ENCODE measurements at regions not wholly inside any gene's neighbourhood (a gene's known extent, or its start where the extent isn't known, plus 50 kb on each side); places are given as distances from the start of the nearest gene placed in this dataset.
"Not testable (repeated sequence)": the region's sequence is repeated elsewhere in the genome, so short reads cannot be mapped to it uniquely, and the experiment has no call there.

- not testable (repeated sequence) for H3K4me2 ChIP-seq; H3K27ac ChIP-seq; H3K4me1 ChIP-seq; H3K27me3 ChIP-seq; H3K9me3 ChIP-seq (replicated peaks in 1 of 11); H3K9ac ChIP-seq; H3K4me3 ChIP-seq; H4K20me1 ChIP-seq; H3K36me3 ChIP-seq
Measured at GRCh38 chr15:24437735-24438134, 237.8 kb upstream of the NPAP1 start.

- not testable (repeated sequence) for H3K4me3 ChIP-seq; H3K9ac ChIP-seq; H4K20me1 ChIP-seq; H3K36me3 ChIP-seq; H3K27ac ChIP-seq; H3K9me3 ChIP-seq (replicated peaks in 1 of 11); H3K4me1 ChIP-seq; H3K4me2 ChIP-seq; H3K27me3 ChIP-seq
Measured at GRCh38 chr15:24477107-24478025, 198.2 kb upstream of the NPAP1 start.

DNA sequence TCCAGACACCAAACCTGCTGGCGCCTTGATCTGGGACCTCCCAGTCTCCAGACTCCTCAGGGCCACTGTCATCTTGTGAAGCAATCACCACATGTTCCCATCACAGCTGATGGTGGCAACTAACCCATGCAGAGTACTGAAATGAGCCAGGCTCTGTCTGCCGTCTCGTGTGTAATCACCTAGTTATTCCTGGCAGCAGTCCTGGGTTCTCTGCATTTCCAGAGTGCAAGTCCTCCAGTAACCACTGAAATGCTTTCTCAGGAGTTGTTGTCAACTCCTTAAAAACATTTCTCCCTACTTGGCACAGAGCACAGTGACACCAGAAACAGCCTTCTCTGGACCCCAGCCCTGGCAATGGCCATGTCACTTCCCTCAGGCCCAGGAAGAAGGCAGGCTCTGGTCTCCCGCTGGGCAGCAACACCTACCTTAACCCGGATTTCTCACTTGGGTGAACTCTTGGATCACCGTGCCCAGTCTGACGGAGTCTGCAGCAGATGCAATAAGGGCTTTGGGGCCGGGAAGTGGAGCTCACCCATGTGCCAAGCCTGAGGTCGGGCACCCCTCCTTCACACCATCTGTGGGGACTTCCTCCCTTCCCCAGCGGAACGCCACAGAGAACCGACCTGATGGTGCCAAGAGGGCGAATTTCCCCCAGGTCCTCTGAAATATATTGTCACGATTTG lies 189.5 kb upstream of the NPAP1 start:
- not testable (repeated sequence) for H4K20me1 ChIP-seq; H3K27ac ChIP-seq; H3K27me3 ChIP-seq; H3K36me3 ChIP-seq; H3K4me1 ChIP-seq; H3K4me2 ChIP-seq; H3K9ac ChIP-seq; H3K4me3 ChIP-seq; H3K9me3 ChIP-seq (replicated peaks in 1 of 11)

DNA sequence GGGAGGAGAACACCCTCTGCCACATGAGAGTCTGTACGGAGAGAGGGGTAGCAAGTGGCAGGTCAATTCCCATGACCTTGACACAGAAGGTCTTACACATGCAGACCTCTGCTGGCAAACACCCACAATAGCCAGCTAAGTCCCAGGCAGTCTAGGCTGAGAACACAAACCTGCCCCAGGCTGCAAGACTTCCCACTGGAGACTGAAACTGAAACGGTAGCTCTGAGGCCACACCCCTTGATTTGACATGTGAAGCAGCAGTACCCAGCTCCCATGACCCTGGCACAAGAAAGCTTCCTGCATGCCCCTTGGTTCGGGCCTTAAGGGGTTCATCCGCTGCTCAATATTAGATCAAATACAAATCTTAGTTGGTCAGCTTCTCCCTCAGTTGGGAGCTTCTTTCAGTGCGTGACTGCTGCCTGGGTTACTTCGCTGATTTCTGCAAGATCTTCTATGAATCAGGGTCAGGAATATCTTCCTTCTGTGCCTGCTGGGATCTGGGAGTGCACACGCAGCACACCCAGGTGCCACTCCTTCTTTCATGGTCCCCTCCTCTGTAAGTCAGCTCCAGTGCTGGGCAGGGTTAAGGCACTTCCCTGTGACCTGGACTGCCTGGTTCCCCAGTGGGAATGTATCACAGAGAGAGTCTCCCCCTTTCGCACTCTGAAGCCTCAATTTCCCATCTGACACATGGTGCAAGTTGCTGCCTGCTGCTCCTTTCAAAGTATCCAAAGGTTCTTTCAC lies 187.2 kb upstream of the NPAP1 start:
- H4K20me1 ChIP-seq: not testable (repeated sequence)

DNA sequence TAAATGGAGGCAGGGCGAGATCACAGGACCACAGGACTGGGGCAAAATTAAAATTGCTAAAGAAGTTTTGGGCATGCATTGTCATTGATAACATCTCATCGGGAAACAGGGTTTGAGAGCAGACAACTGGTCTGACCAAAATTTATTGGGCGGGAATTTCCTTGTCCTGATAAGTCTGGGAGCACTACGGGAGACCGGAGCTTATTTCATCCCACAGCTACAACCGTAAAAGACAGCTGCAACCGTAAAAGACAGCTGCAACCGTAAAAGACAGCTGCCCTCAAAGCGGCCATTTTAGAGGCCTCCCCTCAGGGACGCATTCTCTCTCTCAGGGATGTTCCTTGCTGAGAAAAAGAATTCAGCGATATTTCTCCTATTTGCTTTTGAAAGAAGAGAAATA lies 170.4 kb upstream of the NPAP1 start:
- H3K27me3 ChIP-seq; H3K9me3 ChIP-seq (replicated peaks in 1 of 11); H3K27ac ChIP-seq; H3K4me1 ChIP-seq; H3K36me3 ChIP-seq; H4K20me1 ChIP-seq; H3K4me2 ChIP-seq; H3K4me3 ChIP-seq; H3K9ac ChIP-seq: not testable (repeated sequence)

More for the DNA sequence above, 187.2 kb upstream of the NPAP1 start:
- H3K9ac ChIP-seq; H3K27me3 ChIP-seq; H3K9me3 ChIP-seq (replicated peaks in 1 of 11); H3K4me2 ChIP-seq; H3K36me3 ChIP-seq; H3K4me3 ChIP-seq; H3K4me1 ChIP-seq; H3K27ac ChIP-seq: not testable (repeated sequence)

- H3K9me3 ChIP-seq (replicated peaks in 1 of 11); H3K27ac ChIP-seq; H4K20me1 ChIP-seq; H3K4me1 ChIP-seq; H3K27me3 ChIP-seq; H3K36me3 ChIP-seq; H3K4me3 ChIP-seq; H3K4me2 ChIP-seq; H3K9ac ChIP-seq: not testable (repeated sequence)
Measured at GRCh38 chr15:24509714-24510113, 165.9 kb upstream of the NPAP1 start.

DNA sequence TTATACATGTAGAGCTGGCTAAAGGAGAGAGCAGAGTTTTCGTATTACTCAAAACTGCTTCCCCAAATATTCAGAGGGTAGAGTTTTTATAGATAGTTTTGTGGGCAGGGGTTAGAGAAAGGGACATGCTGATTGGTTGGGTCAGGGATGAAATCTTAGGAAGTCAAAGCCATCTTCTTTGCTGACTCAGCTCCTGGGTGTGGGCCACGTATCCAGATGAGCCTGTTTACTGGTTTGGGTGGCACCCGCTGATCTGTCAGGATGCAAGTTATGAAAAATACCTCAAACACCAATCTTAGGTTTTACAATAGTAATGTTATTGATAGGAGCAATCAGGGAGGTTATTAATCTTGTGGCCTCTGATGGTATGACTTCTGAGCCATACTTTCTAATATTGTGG lies 164.0 kb upstream of the NPAP1 start:
- not testable (repeated sequence) for H3K27me3 ChIP-seq; H4K20me1 ChIP-seq; H3K4me3 ChIP-seq; H3K4me1 ChIP-seq; H3K27ac ChIP-seq; H3K9ac ChIP-seq; H3K4me2 ChIP-seq; H3K36me3 ChIP-seq; H3K9me3 ChIP-seq (replicated peaks in 1 of 11)

DNA sequence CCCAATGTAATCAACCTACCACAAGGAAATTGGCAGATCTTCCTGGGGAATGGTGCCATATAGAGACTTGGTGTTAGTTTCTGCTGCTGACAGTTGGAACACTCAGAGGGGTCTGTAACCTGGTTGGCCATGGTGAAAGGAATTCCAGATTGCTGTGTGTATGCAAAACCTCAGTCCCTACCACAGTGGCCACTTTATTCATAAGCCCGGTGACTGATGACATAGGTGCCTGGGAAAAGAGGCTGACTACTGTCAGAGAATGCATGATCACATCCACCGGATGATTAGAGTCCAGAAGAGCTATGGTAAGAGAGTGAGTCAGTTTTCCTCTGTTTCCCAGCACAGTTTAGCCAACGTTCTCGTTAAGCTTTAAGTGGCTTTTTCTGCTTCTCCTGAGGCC lies 156.8 kb upstream of the NPAP1 start:
- H3K4me2 ChIP-seq; H3K4me3 ChIP-seq; H3K4me1 ChIP-seq; H3K9ac ChIP-seq; H3K27ac ChIP-seq; H3K27me3 ChIP-seq; H4K20me1 ChIP-seq; H3K36me3 ChIP-seq; H3K9me3 ChIP-seq (replicated peaks in 1 of 11): not testable (repeated sequence)

DNA sequence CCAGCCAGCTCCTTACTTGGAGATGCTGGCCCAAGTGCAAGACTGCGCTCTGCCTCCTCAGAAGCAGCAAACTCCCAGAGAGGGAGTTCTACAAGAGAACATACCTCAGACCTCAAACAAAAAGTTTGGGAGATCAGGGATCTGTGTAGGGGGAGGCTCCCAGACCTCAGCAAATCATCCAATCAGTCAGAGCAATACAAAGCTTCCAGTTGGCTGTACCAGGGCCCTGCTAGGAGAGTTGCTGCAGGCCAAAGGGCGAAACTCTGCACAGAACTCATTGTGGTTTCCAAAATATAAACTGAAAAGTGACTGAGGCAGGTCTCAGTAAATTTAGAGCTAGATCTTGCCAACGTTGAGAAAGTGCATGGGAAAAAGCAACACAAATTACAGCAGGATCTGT lies 144.3 kb upstream of the NPAP1 start:
- peaks cover 0 to 10% (median 0%) of the 10 kb centered on the region in 10 experiments; a peak in 2 of 20 replicates for H3K4me1 ChIP-seq
- not testable (repeated sequence) for H3K9ac ChIP-seq; H4K20me1 ChIP-seq; H3K27ac ChIP-seq; H3K36me3 ChIP-seq; H3K27me3 ChIP-seq; H3K9me3 ChIP-seq (replicated peaks in 1 of 11); H3K4me3 ChIP-seq
- H3K4me2 ChIP-seq: 0 out of 22 replicates have a peak overlapping the region, but pooled peaks of 1 of the 11 experiments have one; percentile 19
- TF ChIP-seq Cebpa-rat (IDR thresholded peaks at IDR 0.05): 0 out of 22 replicates have a peak, but pooled peaks of 2 of the 11 experiments have one; percentile 6 to 16

- H3K4me2 ChIP-seq; H3K27ac ChIP-seq; H4K20me1 ChIP-seq; H3K27me3 ChIP-seq; H3K4me3 ChIP-seq; H3K9ac ChIP-seq; H3K9me3 ChIP-seq (replicated peaks in 1 of 11); H3K36me3 ChIP-seq: not testable (repeated sequence)
- peaks cover 0 to 10% (median 0%) of the 10 kb centered on the region in 10 experiments; a peak in 2 of 20 replicates for H3K4me1 ChIP-seq
Measured at GRCh38 chr15:24534032-24534431, 141.5 kb upstream of the NPAP1 start.

- H4K20me1 ChIP-seq; H3K4me1 ChIP-seq; H3K4me2 ChIP-seq; H3K36me3 ChIP-seq; H3K27ac ChIP-seq; H3K9ac ChIP-seq; H3K27me3 ChIP-seq; H3K9me3 ChIP-seq (replicated peaks in 1 of 11); H3K4me3 ChIP-seq: not testable (repeated sequence)
Measured at GRCh38 chr15:24557281-24557680, 118.3 kb upstream of the NPAP1 start.
